ENCODE measurements at regions not wholly inside any gene's neighbourhood (a gene's known extent, or its start where the extent isn't known, plus 50 kb on each side); places are given as distances from the start of the nearest gene placed in this dataset.

DNA sequence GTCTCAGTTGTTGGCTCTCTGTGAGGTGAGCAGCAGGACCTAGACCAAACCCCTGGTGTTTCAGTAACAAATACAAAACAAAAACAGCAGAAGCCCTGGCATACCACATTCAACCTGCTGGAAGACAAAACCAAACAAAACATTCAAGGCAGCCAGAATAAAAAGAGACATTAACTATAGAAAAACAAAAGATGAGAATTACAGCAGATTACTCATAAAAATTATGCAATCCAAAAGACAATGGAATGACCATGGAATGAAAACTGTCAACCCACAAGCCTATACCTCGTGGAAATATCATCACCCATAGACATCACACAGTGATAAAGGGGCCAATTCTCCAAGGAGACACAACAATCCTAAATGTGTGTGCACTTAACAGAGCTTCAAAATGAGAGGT lies 106.0 kb upstream of the IQSEC1 start (continued):
- TF ChIP-seq ZBTB40 (IDR thresholded peaks at IDR 0.05) (no peak), ZBTB40 (CRISPR knock-in tag; IDR thresholded peaks at IDR 0.05) (no peak), CBX3 (IDR thresholded peaks at IDR 0.05; ENCODE audit: borderline replicate concordance in 1 of 2, low read length in 2 of 2) (peak in 1 of 2 experiments; percentile 96; a peak in 2 of 3 replicates), CEBPB (tag; IDR thresholded peaks at IDR 0.05) (peak; percentile 33; the same call in 1 of the 2 replicates), ELF4 (CRISPR knock-in tag; IDR thresholded peaks at IDR 0.05) (no peak), VEZF1 (CRISPR knock-in tag; IDR thresholded peaks at IDR 0.05) (no peak)

All from K562 (cell line).